Omental fat pad (tissue), 3 donors: ENCODE measurements at regions not wholly inside any gene's neighbourhood (a gene's known extent, or its start where the extent isn't known, plus 50 kb on each side); places are given as distances from the start of the nearest gene placed in this dataset.

Experiments used
- ATAC-seq: fragments of 150-250 bp; one replicate; pipeline ENCODE4 v1.9.1; 2016; ENCODE audit warnings: mild to moderate bottlenecking, moderate library complexity; ENCODE audit not compliant: low FRiP score
- DNase-seq: peaks from one replicate; pipeline ENCODE4 v3.0.0-alpha.2; 2019; ENCODE audit warnings: low spot score
- CTCF ChIP-seq, 3 donors: fragments of 450-650 bp; IDR thresholded peaks; one replicate each; pipeline ENCODE4 v1.5.1; 2016 to 2017; ENCODE audit warnings: antibody characterized with exemption in 3 of 3, mild to moderate bottlenecking in 3 of 3, moderate library complexity in 2 of 3

- no peak for TF ChIP-seq CTCF (IDR thresholded peaks at IDR 0.05)
- DNase-seq (no peak), ATAC-seq (no peak)
Observed at GRCh38 chr1:4306559-4307467, 347.6 kb upstream of the AJAP1 start.

GRCh38 chr1:4307468-4307845, 347.0 kb upstream of the AJAP1 start:
- DNase-seq (no peak), ATAC-seq (no peak)
- no peak for TF ChIP-seq CTCF (IDR thresholded peaks at IDR 0.05)

GRCh38 chr1:4307911-4308545, 346.4 kb upstream of the AJAP1 start:
- ATAC-seq, result no peak
- no peak for DNase-seq
- no peak for TF ChIP-seq CTCF (IDR thresholded peaks at IDR 0.05)

GRCh38 chr1:4308806-4309205, 345.6 kb upstream of the AJAP1 start:
- DNase-seq, result no peak
- no peak for ATAC-seq
- no peak for TF ChIP-seq CTCF (IDR thresholded peaks at IDR 0.05)

- ATAC-seq (no peak), DNase-seq (no peak)
- no peak for TF ChIP-seq CTCF (IDR thresholded peaks at IDR 0.05)
Observed at GRCh38 chr1:4309676-4310320, 344.6 kb upstream of the AJAP1 start.

GRCh38 chr1:4310396-4310923, 343.9 kb upstream of the AJAP1 start:
- DNase-seq (no peak), ATAC-seq (no peak)
- TF ChIP-seq CTCF (IDR thresholded peaks at IDR 0.05), result no peak
